A549 (cell line): ENCODE measurements at regions not wholly inside any gene's neighbourhood (a gene's known extent, or its start where the extent isn't known, plus 50 kb on each side); places are given as distances from the start of the nearest gene placed in this dataset.

Experiments
- CHD4 ChIP-seq: fragments of 200-600 bp; sonication (generic); IDR thresholded peaks from 2 replicates; pipeline ENCODE4 v1.6.1; 2016; ENCODE audit warnings: antibody characterized with exemption, mild to moderate bottlenecking, borderline replicate concordance
- POLR2A ChIP-seq: IDR thresholded peaks from 2 replicates; pipeline ENCODE4 v1.6.1; 2012; ENCODE audit warnings: mild to moderate bottlenecking, low read length

- TF ChIP-seq POLR2A (no peak), CHD4 (no peak)
Measured at GRCh38 chr17:6347776-6348175, 87.1 kb downstream of the AIPL1 start.
